Urinary bladder (tissue), 3 donors: ENCODE measurements at regions not wholly inside any gene's neighbourhood (a gene's known extent, or its start where the extent isn't known, plus 50 kb on each side); places are given as distances from the start of the nearest gene placed in this dataset.
"Not testable (repeated sequence)": the region's sequence is repeated elsewhere in the genome, so short reads cannot be mapped to it uniquely, and the experiment has no call there.

Experiments used
- DNase-seq: peaks from one replicate; pipeline ENCODE4 v3.0.0-alpha.2; 2015; ENCODE audit errors: extremely low spot score
- H3K27ac ChIP-seq: one replicate; pipeline ENCODE4 v1.5.1; 2013; ENCODE audit warnings: low read depth, mild to moderate bottlenecking, moderate library complexity
- H3K36me3 ChIP-seq: one replicate; pipeline ENCODE4 v1.6.1; 2013; ENCODE audit warnings: mild to moderate bottlenecking, moderate library complexity; ENCODE audit not compliant: insufficient read depth
- H3K4me1 ChIP-seq: one replicate; pipeline ENCODE4 v1.6.1; 2013; ENCODE audit warnings: mild to moderate bottlenecking, moderate library complexity; ENCODE audit not compliant: insufficient read depth
- H3K4me3 ChIP-seq: one replicate; pipeline ENCODE4 v1.5.1; 2013; ENCODE audit warnings: low read depth, low read length
- WGBS: extraction: QIAGEN DNeasy Blood & Tissue Kit; methylation state at CpG from one replicate; pipeline ENCODE4 v1.1.7; 2013; 5-methylcytosine and 5-hydroxymethylcytosine counted together
- donor health status: healthy with polysubstance abuse.
- donor health status: healthy.

DNA sequence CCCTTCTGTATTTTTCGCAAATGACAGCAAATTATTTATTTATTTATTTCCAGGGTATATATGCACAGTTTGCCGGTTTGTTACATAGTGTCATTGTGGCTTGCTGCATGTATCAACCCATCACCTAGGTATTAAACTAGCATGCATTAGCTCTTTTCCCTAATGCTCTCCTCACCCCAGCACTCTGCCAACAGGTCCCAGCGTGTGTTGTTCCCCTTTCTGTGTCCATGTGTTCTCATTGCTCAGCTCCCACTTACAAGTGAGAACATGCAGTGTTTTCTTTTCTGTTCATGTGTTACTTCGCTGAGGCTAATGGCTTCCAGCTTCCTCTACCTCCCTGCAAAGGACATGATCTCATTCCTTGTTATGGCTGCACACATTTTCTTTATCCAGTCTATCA, 592.3 kb downstream of the TRIB2 start:
- WGBS = 79% methylated on average over 4 of the region's 4 CpGs
- H3K4me3 ChIP-seq = no peak overlapping the region
- no peaks in the 10 kb centered on the region for H3K4me1 ChIP-seq

DNA sequence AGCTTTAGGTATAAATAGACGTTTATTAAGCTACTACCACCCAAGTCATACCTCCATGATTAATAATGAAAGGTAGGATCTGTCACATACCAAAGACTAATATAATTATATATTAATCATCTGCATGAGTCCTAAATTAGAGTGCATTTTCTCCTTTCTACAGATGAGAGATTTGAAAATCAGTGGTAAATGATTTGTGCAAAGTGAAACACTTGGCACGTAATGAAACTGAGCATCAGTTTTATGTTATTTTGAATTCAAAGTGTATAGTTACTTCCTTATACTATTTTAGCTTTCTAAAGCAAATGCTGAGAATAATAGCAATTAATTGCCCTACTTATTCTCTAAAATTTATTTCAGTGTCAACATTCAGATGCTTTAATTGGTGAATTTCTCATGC, 615.3 kb downstream of the TRIB2 start:
- H3K27ac ChIP-seq = no peak overlapping the region
- no peaks in the 10 kb centered on the region for H3K36me3 ChIP-seq
- no peak overlapping the region for H3K4me3 ChIP-seq
- H3K4me1 ChIP-seq = no peaks in the 10 kb centered on the region
- no peak for DNase-seq
- 71% methylated on average over 2 of the region's 2 CpGs for WGBS

More for the DNA sequence above, 592.3 kb downstream of the TRIB2 start:
- DNase-seq = no peak
- Histone ChIP-seq H3K27ac (no peak overlapping the region), H3K36me3 (no peaks in the 10 kb centered on the region)

GRCh38 chr2:13334071-13334470, 617.3 kb downstream of the TRIB2 start:
- not testable (repeated sequence) for H3K4me1 ChIP-seq, H3K36me3 ChIP-seq, H3K4me3 ChIP-seq, DNase-seq, H3K27ac ChIP-seq

DNA sequence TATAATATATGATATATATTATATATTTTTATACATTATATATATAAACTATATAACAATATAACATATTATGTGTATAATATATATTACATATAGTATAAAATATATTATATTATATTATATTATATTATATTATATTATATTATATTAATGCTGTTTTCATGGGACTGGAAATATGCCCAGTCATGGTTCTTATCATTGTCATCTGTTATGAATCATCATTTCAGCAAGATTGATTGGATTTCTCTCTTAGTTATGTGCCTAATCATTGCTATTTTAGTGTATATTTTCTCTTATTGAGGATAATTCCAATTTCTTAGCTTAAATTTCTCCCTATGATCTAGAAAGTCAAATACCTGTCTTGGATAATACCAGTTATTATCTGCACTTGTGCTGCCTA, 617.8 kb downstream of the TRIB2 start:
- Histone ChIP-seq H3K36me3 (no peaks in the 10 kb centered on the region), H3K27ac (no peak overlapping the region), H3K4me1 (no peaks in the 10 kb centered on the region), H3K4me3 (no peak overlapping the region)
- no peak for DNase-seq

GRCh38 chr2:13335862-13336535, 619.3 kb downstream of the TRIB2 start:
- WGBS = 89% methylated on average over 2 of the region's 2 CpGs
- no peak overlapping the region for H3K27ac ChIP-seq

DNA sequence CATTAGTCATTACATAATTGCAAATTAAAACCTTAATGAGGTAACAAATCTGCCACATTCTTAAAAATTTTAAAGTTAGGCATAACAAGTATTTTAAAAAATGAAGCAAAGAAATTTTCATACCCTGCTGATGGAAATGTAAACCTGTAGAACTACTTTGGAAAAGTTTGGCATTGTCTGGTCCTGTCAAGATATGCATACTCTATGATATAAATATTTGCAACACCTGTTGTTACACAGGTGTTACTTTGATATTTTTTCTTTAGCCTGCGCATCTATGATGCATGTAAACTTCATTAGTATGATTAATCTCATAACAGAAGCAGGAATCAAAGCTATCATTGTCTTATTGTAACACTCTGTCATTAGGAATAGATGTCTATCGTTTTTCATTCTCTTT, 634.3 kb downstream of the TRIB2 start:
- WGBS = 80% methylated on average over 2 of the region's 2 CpGs
- DNase-seq = no peak
- no peaks in the 10 kb centered on the region for H3K4me1 ChIP-seq

More at GRCh38 chr2:13335862-13336535, 619.3 kb downstream of the TRIB2 start:
- no peaks in the 10 kb centered on the region for H3K4me1 ChIP-seq
- H3K36me3 ChIP-seq = no peaks in the 10 kb centered on the region
- no peak for DNase-seq
- no peak overlapping the region for H3K4me3 ChIP-seq

GRCh38 chr2:13353083-13353482, 636.3 kb downstream of the TRIB2 start:
- DNase-seq = no peak
- no peak overlapping the region for H3K27ac ChIP-seq
- no peaks in the 10 kb centered on the region for H3K4me1 ChIP-seq
- H3K36me3 ChIP-seq = no peaks in the 10 kb centered on the region
- no peak overlapping the region for H3K4me3 ChIP-seq

More for the DNA sequence above, 634.3 kb downstream of the TRIB2 start:
- Histone ChIP-seq H3K4me3 (no peak overlapping the region), H3K36me3 (no peaks in the 10 kb centered on the region), H3K27ac (no peak overlapping the region)

GRCh38 chr2:13354031-13354430, 637.3 kb downstream of the TRIB2 start:
- Histone ChIP-seq H3K4me3 (no peak overlapping the region), H3K36me3 (no peaks in the 10 kb centered on the region), H3K4me1 (no peaks in the 10 kb centered on the region), H3K27ac (no peak overlapping the region)
- no peak for DNase-seq

DNA sequence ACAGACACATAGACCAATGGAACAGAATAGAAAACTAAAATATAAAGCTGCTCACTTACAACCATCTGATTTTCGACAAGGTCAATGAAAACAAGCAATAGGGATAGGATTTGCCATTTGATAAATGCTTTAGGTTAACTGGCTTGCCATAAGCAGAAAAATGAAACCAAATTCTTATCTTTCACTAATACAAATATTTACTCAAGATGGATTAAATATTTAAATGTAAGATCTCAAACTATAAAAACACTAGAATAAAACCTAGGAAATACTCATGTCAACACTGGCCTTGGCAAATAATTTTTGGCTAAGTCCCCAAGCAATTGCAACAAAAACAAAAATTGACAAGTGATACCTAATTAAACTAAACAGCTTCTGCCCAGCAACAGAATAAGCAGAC, 665.2 kb downstream of the TRIB2 start:
- H3K36me3 ChIP-seq, H3K4me1 ChIP-seq, DNase-seq, H3K4me3 ChIP-seq, H3K27ac ChIP-seq: not testable (repeated sequence)
- WGBS = 40% methylated on average over 1 of the region's 1 CpG

GRCh38 chr2:13389172-13389571, 672.4 kb downstream of the TRIB2 start:
- 87% methylated on average over 5 of the region's 5 CpGs for WGBS
- not testable (repeated sequence) for H3K36me3 ChIP-seq, H3K27ac ChIP-seq, DNase-seq, H3K4me1 ChIP-seq, H3K4me3 ChIP-seq

- Histone ChIP-seq H3K36me3 (no peaks in the 10 kb centered on the region), H3K4me3 (no peak overlapping the region), H3K4me1 (no peaks in the 10 kb centered on the region), H3K27ac (no peak overlapping the region)
- no peak for DNase-seq
These were observed 673.9 kb downstream of the TRIB2 start for GRCh38 chr2:13390676-13391075.

GRCh38 chr2:13401312-13401711, 684.6 kb downstream of the TRIB2 start:
- no peak for DNase-seq
- H3K36me3 ChIP-seq = no peaks in the 10 kb centered on the region

GRCh38 chr2:13413989-13414388, 697.3 kb downstream of the TRIB2 start:
- H3K36me3 ChIP-seq = no peaks in the 10 kb centered on the region
- 93% methylated on average over 1 of the region's 1 CpG for WGBS
- H3K4me1 ChIP-seq = no peaks in the 10 kb centered on the region
- no peak overlapping the region for H3K27ac ChIP-seq
- DNase-seq = no peak
- no peak overlapping the region for H3K4me3 ChIP-seq

More at GRCh38 chr2:13401312-13401711, 684.6 kb downstream of the TRIB2 start:
- 72% methylated on average over 2 of the region's 2 CpGs for WGBS
- Histone ChIP-seq H3K4me3 (no peak overlapping the region), H3K27ac (no peak overlapping the region), H3K4me1 (no peaks in the 10 kb centered on the region)

DNA sequence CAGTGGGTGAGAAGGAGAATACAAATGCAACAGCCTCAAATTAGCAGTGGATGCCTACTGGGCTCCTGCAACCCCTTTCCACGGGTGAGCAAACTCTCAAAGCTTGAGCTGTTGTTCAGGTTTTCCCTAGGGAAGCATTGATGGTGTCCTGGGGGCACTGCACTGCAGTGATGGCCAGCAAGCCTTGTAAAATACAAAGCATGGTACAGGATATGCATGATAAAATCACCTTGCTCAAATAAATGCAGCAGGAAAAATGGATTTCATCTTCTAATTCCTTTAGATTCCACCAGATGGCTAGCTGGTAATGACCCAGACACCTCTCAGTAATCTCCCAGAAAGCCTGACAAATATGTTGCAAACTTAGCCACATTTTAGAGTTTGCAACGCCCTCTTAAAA, 698.2 kb downstream of the TRIB2 start:
- no peak for DNase-seq
- no peaks in the 10 kb centered on the region for H3K36me3 ChIP-seq
- 39% methylated on average over 2 of the region's 2 CpGs for WGBS

GRCh38 chr2:13433954-13434353, 717.2 kb downstream of the TRIB2 start:
- Histone ChIP-seq H3K27ac (no peak overlapping the region), H3K36me3 (no peaks in the 10 kb centered on the region), H3K4me3 (no peak overlapping the region), H3K4me1 (no peaks in the 10 kb centered on the region)
- whole genome bisulfite sequencing = 91% methylated on average over 7 of the region's 7 CpGs
- DNase-seq = no peak

More for the DNA sequence above, 698.2 kb downstream of the TRIB2 start:
- Histone ChIP-seq H3K4me3 (no peak overlapping the region), H3K4me1 (no peaks in the 10 kb centered on the region), H3K27ac (no peak overlapping the region)
